GM18909 (cell line): ENCODE measurements at regions not wholly inside any gene's neighbourhood (a gene's known extent, or its start where the extent isn't known, plus 50 kb on each side); places are given as distances from the start of the nearest gene placed in this dataset.

ENCODE experiments used
- ATAC-seq: cut with Tn5 transposase; IDR thresholded peaks from one replicate; pipeline ENCODE4 v1.9.1; 2021; ENCODE audit warnings: mild to moderate bottlenecking; ENCODE audit not compliant: unreplicated experiment, poor library complexity

DNA sequence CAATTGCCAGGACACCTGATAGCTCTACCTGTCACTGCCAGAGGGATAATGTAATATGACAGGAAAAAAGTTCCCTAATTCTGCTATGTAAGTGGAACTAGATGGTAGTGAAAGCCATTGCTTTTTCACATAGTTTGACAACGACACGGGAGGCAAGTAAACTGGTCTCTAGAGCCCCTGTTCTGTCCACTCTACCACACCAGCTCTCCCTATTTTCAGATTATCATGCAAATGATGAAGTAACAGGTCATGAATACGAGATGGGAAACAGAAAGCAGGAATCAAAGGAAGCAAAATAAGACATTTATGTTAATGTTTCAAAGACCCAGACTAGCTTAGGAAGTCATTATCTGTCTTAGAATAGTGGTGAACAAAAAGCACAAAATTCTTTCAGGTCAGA, 56.2 kb downstream of the TAF11L14 start:
- ATAC-seq, result no peak

DNA sequence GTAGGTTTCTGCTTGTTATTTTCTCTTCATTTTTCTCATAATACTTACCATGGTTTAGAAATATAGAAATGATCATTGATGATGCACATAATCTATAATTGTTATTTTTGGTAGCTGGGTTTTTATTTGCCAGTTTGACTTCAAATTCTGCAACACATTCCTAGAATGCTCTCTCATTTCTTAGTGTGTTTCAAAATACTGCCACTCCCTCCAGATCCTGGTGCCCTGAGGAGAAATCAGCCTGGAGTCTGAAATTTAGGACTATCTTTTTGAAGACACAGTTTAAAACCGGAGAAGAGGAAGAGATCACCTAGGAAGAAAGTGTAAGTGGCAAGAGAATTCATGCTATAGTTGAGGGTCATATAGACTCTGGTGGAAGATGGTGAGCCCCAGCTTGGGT, 57.5 kb downstream of the TAF11L14 start:
- no peak for ATAC-seq

DNA sequence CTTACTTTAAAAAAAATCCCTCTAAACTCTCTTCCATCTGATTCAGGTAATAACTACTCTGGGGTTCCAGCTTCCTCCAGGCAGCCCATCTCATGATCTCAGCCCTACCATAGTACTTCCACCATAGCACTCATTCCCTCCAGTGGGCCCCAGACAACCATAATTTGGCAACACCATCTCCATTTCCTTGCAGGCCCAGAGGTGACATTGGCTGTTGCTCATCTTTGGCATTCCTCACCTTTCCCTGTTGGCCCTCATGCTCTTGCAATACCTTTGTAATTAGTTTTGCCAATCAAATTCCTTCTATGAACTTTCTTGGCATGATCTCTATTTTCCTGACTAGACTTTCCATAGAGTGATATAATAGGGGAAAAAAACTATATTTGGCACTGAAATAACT, 60.1 kb downstream of the TAF11L14 start:
- no peak for ATAC-seq

DNA sequence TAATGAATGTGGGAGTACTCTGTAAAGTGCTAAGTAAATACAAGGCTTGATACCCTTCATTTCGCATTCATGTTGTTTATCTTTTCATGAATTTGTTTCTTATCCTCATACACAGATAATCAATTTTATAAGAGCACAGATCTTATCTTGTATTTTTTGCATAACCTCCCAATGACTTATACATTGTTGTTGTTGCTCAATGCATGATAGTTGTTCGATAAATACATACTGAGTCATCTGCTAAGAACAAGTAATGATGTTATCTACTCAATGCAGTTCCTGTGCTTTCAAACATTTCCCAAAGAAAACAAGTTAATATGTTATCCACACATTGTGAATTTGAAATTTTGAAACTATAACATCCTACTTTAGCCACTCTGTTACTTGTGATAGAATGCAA, 60.7 kb downstream of the TAF11L14 start:
- no peak for ATAC-seq

DNA sequence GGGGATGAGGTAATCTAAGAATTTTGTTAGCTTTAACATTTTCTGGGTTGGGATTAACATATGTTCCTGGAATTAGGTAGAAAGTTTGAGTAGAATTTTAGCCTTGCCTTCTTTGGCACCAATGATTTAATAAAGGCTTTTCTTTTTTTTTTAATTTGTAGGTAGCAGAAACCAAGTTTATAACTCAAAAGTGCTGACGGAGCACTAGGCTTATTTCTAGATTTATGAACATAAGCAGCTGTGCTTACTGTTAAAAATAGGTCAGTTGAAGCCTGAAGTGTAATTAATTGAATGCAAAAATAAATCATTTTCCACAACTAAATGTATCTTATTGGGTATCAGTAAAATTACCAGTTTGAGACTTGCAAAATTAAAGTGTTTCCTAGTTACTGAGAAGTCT, 62.4 kb downstream of the TAF11L14 start:
- ATAC-seq, result no peak

DNA sequence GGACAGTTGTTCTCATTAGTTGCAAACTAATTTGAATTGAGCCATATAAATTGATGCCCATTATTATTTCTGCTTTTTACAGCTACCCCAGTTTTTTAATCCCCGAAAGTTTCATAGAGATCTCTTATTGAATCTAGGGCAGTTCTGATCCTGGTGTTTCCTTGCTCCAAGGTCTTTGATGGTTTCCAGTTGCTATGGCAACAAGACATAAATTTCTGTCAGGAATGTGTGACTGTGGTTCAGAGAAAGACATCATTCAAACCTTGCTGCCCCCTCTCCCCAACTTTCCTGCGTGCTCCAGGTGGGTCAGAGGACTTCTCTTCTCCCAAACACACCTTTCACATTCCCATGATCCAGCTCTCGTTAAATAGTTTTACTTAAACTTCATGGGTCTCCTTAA, 63.4 kb downstream of the TAF11L14 start:
- no peak for ATAC-seq

DNA sequence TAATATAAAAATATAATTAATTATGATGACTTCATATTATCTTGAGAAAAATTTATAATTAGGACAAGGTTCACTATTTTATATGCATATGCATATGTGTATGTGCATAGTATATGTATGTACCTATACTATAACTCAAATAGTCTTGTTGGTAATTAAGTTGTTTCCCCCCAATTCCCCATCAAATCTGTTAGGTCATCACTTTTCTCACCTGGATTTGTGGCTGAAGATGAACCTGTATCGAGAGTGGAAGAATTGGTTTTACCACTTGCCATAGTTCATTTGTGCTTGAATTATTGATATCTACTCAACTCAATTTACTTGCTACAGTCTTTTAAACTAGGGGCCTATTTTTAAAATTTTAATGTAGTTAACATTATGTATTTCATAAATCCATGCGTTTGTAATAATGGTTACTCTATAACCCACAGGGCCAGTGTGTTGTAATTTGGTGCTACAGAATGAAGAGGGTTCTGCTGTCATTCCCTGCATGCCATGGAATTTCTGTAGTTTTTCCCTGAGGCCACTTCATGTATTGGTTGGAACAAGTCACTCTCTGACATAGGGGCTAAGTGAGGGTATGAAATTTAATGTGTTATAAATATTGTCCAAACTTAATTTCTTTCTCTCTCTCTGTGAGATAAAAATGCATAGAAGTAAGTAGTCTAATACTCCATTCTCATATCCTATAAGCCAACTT, 74.9 kb downstream of the TAF11L14 start:
- ATAC-seq, result no peak

DNA sequence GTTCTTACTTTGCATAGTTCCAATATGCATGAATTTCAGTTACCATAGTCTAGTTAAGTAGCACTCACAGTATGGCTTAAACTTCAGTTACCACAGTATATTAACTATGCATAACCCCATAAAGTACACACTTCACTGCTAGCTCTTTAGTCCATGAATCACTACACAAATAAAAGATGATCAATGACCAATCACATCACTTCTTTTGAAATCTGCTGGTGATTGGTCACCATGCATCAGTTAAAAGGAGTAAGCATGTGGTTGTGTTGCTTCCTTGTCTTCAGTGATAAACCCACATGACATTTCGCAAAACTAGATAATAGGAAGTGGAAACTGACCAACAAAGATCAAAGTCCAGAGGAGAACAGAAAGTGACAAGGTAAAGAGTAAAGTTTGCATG, 79.0 kb downstream of the TAF11L14 start:
- no peak for ATAC-seq

DNA sequence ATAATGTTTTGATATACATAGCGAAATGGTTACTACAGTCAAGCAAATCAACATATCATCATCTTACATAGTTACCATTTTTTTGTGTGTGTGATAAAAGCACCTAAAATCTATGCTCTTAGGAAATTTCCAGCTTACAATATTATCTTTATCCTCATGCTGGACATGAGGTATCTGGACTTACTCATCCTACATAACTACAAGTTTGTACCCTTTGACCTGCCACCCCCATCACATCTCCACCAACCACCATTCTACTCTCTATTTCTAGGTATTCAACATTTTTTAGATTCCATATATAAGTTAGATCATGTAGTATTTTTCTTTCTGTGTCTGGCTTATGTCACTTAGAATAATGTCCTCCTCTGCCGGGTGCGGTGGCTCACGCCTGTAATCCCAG, 79.9 kb downstream of the TAF11L14 start:
- ATAC-seq, result no peak

DNA sequence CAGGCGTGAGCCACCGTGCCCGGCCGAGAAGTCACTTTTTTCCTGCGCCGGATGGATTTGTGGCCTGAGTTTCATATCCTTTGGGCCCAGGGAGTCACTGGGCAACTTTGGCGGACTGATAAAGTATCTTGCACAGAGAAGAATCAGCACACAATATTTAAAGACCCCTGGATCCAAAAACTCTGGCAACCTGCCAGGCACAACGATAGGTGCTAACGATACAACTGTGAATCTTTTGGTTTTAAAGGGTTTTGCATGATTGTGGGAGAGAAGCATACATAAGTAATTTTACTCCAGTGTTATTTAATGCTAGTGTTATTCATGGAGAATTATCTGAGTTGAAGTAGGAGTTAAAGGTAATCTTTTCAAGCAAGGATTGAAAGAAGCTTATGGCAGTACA, 85.3 kb downstream of the TAF11L14 start:
- no peak for ATAC-seq

DNA sequence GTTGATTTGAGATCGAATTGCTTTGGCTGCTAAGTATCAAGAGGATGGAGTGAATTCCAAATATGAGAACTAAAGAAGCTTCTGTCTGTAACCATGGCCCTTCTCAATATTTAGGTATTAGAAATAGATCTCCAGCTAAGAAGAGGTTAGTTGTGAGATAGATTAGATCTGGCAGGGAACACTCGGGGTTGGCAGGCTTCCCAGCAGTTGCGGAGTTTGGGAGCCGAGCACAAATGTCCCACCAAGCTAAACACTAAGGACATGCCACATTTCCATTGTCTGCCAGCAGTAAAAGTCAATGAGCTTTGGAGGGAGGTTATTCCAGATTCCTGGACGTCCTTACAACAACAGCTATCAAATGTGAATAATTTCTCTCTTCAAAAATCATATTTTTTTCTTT, 85.8 kb downstream of the TAF11L14 start:
- no peak for ATAC-seq

DNA sequence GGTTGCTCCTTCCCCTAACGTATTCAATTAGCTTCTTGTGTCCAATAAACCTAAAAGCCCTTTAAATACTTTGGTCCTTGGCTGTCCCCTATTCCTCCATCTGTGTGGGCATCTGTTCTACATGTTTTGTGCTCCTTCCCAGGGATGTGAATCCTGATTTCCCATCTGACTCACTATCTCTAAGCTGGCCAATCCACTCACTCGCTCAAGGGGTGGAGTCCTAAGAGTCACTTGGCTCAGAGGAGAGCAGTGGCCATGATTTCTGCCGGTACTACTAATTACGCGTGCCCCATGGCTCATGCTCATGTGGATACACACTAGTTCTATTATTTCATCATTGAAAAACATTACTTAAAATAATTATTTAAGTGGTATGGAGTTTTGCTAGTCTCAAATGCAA, 89.6 kb downstream of the TAF11L14 start:
- no peak for ATAC-seq

DNA sequence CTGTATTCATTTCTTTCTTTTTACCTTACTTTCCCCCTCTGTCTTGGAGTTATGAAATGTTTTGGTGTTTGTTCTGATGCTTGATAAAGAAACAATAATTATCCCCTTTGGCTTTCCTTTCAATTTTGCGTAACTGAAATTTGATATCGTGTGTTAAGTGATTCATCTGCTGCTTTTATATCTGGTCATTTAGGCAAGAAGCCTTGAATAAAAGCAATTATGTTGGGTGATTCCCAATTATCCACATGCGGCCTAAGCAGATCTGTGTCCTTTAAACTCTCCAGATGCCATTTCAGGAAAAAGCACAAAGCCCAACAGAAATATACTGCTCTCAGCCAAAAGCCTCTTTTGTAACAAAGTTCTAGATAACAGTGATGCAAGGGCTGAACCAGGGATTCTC, 92.8 kb downstream of the TAF11L14 start:
- ATAC-seq, result no peak

DNA sequence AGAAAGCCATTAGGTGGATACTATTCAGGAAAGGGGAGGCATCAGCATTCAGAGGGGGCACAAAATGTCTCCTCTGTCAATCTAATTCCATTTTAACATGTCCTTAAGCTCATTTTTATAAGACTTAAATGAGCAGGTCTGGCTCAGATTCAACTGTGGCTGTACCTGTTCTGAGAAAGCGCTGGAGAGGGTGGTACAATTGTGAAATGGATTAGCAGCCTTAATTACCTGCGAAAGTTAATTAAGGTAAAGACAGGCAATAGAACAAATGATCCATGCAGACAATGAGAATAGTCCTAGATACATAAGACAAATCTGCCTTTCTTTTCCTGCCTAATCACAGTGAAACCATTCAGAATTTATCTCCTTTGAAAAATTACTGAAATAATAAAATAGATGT, 96.2 kb downstream of the TAF11L14 start:
- ATAC-seq, result no peak

DNA sequence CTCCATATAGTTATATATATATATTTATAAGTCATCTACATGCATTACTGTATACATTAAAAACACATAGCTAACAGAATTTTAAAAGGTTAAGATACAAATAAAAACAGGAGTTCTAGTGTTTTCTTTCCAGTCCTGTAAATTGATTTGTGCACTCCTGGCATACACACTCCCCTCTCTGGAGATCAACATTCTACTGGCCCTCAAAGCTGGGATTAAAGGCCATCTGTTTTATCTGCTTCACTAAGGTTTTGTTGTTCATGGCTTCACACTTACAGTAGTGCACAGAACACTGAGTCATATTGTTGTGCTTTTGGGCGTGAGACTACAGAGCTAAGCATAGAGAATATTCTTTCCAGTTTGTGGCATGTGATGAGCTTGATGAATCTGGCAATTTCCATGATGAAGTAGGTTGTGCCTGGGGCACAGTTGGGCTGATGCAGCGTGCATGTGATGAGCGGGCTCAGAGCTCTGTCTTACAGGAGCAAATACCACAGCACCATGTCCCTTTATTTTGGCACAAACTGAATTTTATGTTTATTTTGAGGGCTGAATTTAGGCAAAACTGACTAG, 98.2 kb downstream of the TAF11L14 start:
- no peak for ATAC-seq

DNA sequence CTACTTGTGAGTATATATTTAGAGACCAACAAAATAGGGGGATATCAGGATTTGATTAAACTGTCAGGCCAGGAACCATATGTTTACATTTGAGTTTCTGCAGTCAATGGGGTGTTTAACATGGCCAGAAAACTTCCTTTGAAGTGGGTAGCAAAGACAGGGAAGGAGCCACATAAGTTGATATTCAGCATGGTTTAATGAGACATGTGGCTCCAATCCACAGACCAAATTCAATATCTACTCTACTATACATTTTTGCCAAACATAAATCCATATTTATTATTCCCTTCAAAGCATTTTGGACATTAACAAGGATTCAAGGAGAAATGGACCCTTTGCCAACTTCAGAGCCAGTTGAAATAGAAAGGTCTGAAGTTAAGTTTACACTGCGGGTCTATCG, 99.8 kb downstream of the TAF11L14 start:
- ATAC-seq, result no peak

DNA sequence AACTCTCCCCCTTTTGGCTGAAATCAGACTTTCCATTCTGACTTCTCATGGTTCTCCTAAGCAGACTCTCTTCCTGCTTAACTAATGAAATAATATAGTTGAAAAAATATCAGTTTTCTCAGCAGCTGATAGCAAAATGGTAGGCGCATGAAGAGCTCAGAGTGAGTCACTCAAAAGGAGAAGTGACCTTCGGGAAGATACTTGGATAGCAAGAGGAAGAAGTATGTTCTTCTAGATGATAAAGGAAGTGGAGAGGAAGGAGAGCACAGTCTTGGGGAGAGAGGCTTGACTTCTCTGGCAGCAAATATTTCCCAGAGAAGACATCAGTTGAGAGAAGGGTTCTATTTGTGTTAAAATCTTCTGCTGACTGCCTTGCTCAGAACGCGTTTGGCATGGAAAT, 101.5 kb downstream of the TAF11L14 start:
- ATAC-seq, result no peak

DNA sequence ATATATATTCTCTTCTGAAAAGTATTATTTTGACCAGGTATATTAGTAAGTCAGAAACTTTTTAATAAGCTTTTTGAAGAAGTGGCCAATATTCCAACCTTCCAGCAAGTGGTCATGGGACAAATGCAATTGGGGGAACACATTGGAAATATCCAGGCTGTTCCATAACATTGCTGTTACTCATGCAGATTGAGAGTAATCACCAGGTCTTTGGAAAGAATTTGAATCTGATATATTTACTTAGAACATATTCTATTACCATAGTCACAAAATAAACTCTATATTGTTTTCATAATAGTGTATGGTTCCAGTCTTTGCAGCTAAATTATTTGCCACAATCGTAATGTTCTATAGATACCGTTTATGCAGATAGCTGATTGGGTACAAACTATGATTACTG, 102.8 kb downstream of the TAF11L14 start:
- ATAC-seq, result no peak

DNA sequence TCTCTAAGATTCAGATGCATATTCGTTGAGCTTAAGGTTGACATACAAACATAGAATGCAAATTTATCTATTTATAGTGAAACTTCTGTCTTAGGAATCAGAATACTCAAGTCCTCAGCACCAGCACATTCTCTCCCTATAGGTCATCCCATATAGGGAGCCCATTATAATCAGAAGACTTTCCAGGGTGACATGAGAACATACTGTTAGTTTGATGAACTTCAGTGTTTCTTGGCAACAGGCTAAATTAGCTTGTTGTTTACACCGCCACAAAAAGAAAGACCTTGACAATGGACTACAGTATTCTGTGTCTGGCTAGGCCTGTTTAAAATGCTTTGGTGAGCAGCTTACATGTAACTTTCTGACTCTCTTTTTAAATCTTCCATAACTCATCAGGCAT, 104.2 kb downstream of the TAF11L14 start:
- ATAC-seq, result no peak

DNA sequence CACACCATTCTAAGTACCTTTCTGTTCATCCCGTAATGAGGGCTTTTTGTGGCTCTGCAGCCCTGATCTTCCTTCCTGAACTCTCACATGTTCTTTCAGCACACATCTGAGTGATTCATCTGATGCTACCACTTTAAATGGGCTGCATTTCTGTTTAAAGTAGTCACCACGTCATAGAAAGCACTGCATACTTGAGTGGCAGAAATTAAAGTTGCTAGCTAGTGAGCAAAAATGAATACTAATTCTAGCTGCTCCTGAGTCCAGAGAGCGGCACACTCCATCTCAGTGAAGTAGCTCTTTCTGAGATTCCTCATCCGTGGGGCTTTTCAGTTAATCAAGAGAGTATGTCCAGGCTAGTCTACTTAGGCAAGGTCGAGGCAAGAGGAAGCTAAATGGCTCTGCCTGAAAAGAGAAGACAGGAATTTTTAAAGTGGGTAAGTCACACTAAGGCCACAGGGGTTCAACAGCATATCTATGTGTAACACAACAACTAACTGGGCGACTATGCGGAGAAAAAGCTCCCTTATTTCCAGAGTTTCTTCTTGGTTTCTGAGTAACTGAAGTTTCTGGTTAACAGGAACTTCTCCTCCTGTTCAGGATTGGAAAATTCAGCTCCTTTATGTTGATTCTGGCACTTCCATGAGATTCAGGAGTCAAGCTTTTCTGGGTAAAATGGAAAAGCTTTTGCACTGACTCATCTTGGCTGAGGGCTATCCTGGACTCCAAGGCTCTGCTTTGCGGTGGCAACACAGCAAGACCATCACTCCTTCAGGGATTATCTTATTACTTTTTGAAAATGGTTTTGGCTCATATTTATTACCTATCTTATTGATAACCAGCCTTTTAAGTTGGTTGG, 109.5 kb downstream of the TAF11L14 start:
- no peak for ATAC-seq

DNA sequence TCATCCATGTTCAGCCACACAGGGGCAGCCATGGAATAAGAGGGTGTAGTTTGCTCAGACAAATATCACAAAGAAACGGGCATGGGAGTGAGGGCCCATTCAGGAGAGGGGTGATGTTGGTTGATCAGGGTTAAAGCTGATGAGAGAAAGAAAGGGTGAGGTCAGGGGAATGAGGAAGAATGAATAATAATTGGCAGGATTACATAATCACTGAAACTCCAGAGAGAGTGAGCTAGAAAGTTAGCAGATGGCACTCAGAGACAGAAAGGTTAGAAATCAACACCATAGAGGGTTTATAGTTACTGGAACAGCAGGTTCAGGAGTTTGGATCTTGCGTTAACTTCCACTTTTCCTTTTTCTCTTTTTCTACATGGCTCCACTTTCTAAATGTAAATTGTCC, 113.9 kb downstream of the TAF11L14 start:
- no peak for ATAC-seq

DNA sequence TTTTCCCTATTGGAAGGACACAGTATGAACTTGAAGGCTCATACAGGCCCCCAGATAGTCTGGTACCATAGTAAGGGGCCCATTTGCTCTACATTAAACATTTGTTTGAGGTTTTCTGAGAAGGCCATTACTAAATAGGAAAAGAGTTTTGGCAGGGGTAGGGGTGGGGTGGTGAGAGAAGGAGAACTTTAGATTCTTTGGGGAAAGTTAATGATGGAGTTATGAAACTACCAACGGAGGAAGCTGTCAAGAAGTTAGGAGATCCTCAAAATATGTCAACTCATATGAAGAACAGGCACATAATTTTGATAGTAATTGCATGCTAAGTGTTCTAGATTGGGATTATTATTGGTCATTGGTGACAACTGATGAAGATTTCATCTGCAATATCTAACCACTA, 114.7 kb downstream of the TAF11L14 start:
- ATAC-seq, result no peak
